LNCaP clone FGC (cell line): ENCODE measurements at regions not wholly inside any gene's neighbourhood (a gene's known extent, or its start where the extent isn't known, plus 50 kb on each side); places are given as distances from the start of the nearest gene placed in this dataset.

ENCODE experiments used
- DNase-seq: peaks from one replicate; pipeline ENCODE4 v3.0.0-alpha.2; 2011; ENCODE audit warnings: low read depth
- H3K4me3 ChIP-seq: 2 replicates; pipeline ENCODE4 v1.5.1; 2011; ENCODE audit warnings: mild to moderate bottlenecking, low read depth, low read length, control low read depth
- CTCF ChIP-seq: IDR thresholded peaks from 2 replicates; pipeline ENCODE4 v1.5.1; 2012; ENCODE audit warnings: mild to moderate bottlenecking; ENCODE audit not compliant: control insufficient read depth, insufficient read depth; ENCODE audit errors: extremely low read depth

- no peak overlapping the region for H3K4me3 ChIP-seq
- no peak for DNase-seq
- no peak for TF ChIP-seq CTCF
Observed at GRCh38 chr3:81045976-81046375, 715.5 kb downstream of the GBE1 start.

DNA sequence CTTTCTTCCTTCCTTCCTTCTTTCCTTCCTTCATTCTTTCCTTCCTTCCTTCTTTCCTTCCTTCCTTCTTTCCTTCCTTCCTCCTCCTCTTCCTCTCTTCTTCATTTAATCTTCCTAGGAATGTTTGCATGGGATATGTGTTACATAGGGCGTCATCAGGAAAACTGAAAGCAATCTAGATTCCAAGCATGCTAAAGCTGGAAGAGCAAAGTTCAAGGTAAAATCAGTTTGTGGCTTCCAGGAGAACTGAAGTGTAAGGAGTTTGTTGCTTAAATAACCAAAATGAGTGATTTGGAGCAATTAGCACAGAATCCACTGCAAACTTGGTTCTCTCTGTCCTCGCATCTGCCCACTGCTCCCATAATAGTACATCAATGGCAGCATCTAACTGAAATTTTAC lies 716.2 kb downstream of the GBE1 start:
- DNase-seq, result no peak
- H3K4me3 ChIP-seq, result no peak overlapping the region
- no peak for TF ChIP-seq CTCF

GRCh38 chr3:81043660-81044199 lies 717.7 kb downstream of the GBE1 start:
- DNase-seq, result no peak
- no peak for TF ChIP-seq CTCF
- no peak overlapping the region for H3K4me3 ChIP-seq

DNA sequence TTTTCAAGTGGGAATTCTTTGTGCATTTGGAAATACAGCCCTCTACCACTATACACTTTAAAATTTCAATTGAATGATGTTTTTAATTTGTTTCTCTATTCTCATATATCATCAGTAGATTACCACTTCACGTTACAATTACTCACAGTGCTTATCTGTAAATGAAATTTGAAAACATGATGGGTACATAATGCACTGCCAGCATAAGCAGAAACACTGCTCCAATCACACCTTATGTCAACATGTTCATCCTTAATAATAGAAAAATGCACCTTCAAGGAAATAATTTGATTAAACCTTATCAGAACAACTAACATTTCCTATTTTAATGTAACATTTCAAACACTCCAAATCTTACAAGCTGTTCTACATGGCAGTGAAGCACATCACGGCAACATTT lies 718.4 kb downstream of the GBE1 start:
- H3K4me3 ChIP-seq, result no peak overlapping the region
- DNase-seq, result no peak
- TF ChIP-seq CTCF, result no peak

DNA sequence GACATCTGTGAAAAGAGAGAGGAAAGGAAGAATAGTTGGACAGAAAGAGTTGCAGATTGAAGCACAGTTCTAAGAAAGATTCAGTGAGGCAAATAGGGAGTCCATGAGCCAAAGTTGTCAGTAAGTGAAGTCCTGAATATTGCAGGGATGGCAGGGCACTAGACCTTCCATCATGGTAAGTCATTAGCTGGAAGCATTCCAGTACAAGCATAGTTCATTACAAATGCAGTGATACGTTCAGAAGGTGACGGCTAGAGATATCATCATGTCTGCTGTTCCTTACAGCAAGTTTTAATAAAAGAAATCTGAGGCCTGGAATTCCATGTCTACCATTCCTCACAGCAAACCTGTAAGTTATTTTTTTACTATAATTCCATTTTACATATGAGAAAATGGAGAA lies 720.1 kb downstream of the GBE1 start:
- DNase-seq, result no peak
- no peak overlapping the region for H3K4me3 ChIP-seq
- no peak for TF ChIP-seq CTCF

- TF ChIP-seq CTCF, result no peak
- no peak overlapping the region for H3K4me3 ChIP-seq
- no peak for DNase-seq
Observed at GRCh38 chr3:81040107-81040506, 721.3 kb downstream of the GBE1 start.

DNA sequence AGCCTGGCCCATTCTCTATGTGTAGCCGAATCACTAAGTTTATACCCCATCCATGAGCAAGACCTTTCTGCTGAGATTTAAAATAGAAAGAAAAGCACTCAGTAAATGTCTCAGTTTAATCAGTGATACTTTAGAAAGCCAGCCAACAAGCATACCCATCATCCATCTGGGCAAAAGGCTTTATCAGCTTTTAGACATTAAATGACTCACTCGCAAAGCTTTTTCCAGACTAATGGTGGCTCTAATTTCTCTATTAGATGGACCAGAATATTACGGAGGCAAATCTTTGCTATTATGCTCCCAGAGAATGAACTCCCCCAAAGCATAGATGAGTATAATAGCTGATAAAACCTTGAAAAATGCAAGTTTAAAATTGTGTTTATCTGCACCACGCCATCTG lies 727.8 kb downstream of the GBE1 start:
- TF ChIP-seq CTCF, result no peak
- no peak for DNase-seq
- no peak overlapping the region for H3K4me3 ChIP-seq
